ENCODE measurements at regions not wholly inside any gene's neighbourhood (a gene's known extent, or its start where the extent isn't known, plus 50 kb on each side); places are given as distances from the start of the nearest gene placed in this dataset.

DNA sequence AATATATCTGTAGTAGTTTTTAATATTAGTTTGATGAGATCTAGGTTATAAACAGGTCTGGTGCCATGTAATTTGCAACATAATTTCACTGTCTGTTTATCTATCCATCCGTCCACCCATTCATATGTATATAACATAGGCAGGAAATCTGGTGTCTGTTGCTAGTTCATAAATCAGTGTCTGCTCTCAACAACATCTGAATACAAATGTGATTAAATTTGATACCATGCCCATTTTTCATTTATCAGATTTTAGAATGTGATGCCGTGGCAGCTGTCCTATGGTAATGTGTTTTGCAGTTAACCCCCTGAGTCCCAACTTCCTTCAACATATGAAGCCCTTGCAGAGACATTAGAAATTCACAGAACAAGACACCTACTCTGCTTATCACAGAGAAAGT lies 228.4 kb downstream of the CMPK2 start:
- no peaks in the 10 kb centered on the region for H3K9me3 ChIP-seq (ENCODE audit: insufficient read depth in 2 of 2, low read depth in 1 of 2, low read length in 1 of 2)
- WGBS, 2 experiments (ENCODE audit: extremely low coverage in 1 of 2, insufficient coverage in 1 of 2, insufficient read length in 1 of 2, insufficient replicate concordance in 2 of 2, low coverage in 1 of 2, low lambda C conversion rate in 2 of 2, missing lambda C conversion rate in 1 of 2) = 87% methylated on average over 2 of the region's 2 CpGs; no CpG with 5 or more reads in 1 of the 2 experiments
- H2BK15ac ChIP-seq (ENCODE audit: low read length) = no peak overlapping the region
- H2BK5ac ChIP-seq (ENCODE audit: low read depth, low read length) = no peak overlapping the region
- no peaks in the 10 kb centered on the region for H3K36me3 ChIP-seq (ENCODE audit: control insufficient read depth in 2 of 4, insufficient read depth in 4 of 4, low read length in 3 of 4)
- H2AK5ac ChIP-seq (ENCODE audit: low read depth, low read length) = no peak overlapping the region
- no peaks in the 10 kb centered on the region for H3K23me2 ChIP-seq (ENCODE audit: low read depth, low read length)
- no peak overlapping the region for H2AFZ ChIP-seq (ENCODE audit: low read length)
- no peak overlapping the region for H4K91ac ChIP-seq (replicated peaks; ENCODE audit: insufficient read length, low read length)
- no peak overlapping the region for H3K4me3 ChIP-seq (ENCODE audit: extremely low read depth in 1 of 4, insufficient read depth in 2 of 4, low read depth in 3 of 4, low read length in 4 of 4)
- H4K8ac ChIP-seq (ENCODE audit: extremely low read depth, insufficient read depth, low read length) = no peak overlapping the region
- FAIRE-seq = no peak
- ChIA-PET POLR2A (ENCODE audit: partially characterized antibody) (no interaction called here), CTCF (ENCODE audit: partially characterized antibody) (no interaction called here)
- H3K56ac ChIP-seq (replicated peaks; ENCODE audit: insufficient read length, low read depth, low read length) = no peak overlapping the region
- H3K27ac ChIP-seq (ENCODE audit: low read depth, low read length) = no peak overlapping the region
- H3K14ac ChIP-seq (ENCODE audit: insufficient read length) = no peak overlapping the region
- no peaks in the 10 kb centered on the region for H3K79me1 ChIP-seq (ENCODE audit: low read depth, low read length)
- H3K4me1 ChIP-seq (replicated peaks in 1 of 4; ENCODE audit: control insufficient read depth in 3 of 4, insufficient read depth in 4 of 4, low read length in 3 of 4) = peaks cover 3 to 19% (median 8%) of the 10 kb centered on the region in 4 experiments; a peak in 4 of 7 replicates
- no peak for DNase-seq (ENCODE audit: low read depth in 1 of 2, low spot score in 2 of 2)
- no peak overlapping the region for H3K23ac ChIP-seq (ENCODE audit: insufficient read length)
- no peak overlapping the region for H4K5ac ChIP-seq (ENCODE audit: insufficient read length, low read depth, low read length)
- no peak overlapping the region for H3K4ac ChIP-seq (replicated peaks; ENCODE audit: insufficient read length, low read depth, low read length)
- H3K79me2 ChIP-seq (ENCODE audit: control insufficient read depth in 1 of 2, insufficient read depth in 2 of 2, low read length in 2 of 2) = no peaks in the 10 kb centered on the region
- H3K4me2 ChIP-seq (ENCODE audit: insufficient read depth in 1 of 2, low read depth in 2 of 2, low read length in 2 of 2) = no peak overlapping the region
- H2BK20ac ChIP-seq (ENCODE audit: low read length) = no peak overlapping the region
- H3K27me3 ChIP-seq (replicated peaks in 1 of 4; ENCODE audit: control insufficient read depth in 3 of 4, extremely low read depth in 1 of 4, insufficient read depth in 3 of 4, low read length in 3 of 4) = no peaks in the 10 kb centered on the region
- H4K20me1 ChIP-seq (replicated peaks in 1 of 2; ENCODE audit: control insufficient read depth in 1 of 2, insufficient read depth in 2 of 2, low read length in 2 of 2) = no peaks in the 10 kb centered on the region
- H2BK12ac ChIP-seq (ENCODE audit: low read depth, low read length) = no peak overlapping the region
- H3K9ac ChIP-seq (replicated peaks in 1 of 4; ENCODE audit: extremely low read depth in 1 of 4, low read depth in 3 of 4, low read length in 3 of 4) = no peak overlapping the region
- peak overlapping the region; percentile 50 for H2BK120ac ChIP-seq (replicated peaks; ENCODE audit: low read depth, low read length)
- no peak overlapping the region for H3K18ac ChIP-seq (ENCODE audit: extremely low read depth, low read length)
- TF ChIP-seq, protein P1, sequence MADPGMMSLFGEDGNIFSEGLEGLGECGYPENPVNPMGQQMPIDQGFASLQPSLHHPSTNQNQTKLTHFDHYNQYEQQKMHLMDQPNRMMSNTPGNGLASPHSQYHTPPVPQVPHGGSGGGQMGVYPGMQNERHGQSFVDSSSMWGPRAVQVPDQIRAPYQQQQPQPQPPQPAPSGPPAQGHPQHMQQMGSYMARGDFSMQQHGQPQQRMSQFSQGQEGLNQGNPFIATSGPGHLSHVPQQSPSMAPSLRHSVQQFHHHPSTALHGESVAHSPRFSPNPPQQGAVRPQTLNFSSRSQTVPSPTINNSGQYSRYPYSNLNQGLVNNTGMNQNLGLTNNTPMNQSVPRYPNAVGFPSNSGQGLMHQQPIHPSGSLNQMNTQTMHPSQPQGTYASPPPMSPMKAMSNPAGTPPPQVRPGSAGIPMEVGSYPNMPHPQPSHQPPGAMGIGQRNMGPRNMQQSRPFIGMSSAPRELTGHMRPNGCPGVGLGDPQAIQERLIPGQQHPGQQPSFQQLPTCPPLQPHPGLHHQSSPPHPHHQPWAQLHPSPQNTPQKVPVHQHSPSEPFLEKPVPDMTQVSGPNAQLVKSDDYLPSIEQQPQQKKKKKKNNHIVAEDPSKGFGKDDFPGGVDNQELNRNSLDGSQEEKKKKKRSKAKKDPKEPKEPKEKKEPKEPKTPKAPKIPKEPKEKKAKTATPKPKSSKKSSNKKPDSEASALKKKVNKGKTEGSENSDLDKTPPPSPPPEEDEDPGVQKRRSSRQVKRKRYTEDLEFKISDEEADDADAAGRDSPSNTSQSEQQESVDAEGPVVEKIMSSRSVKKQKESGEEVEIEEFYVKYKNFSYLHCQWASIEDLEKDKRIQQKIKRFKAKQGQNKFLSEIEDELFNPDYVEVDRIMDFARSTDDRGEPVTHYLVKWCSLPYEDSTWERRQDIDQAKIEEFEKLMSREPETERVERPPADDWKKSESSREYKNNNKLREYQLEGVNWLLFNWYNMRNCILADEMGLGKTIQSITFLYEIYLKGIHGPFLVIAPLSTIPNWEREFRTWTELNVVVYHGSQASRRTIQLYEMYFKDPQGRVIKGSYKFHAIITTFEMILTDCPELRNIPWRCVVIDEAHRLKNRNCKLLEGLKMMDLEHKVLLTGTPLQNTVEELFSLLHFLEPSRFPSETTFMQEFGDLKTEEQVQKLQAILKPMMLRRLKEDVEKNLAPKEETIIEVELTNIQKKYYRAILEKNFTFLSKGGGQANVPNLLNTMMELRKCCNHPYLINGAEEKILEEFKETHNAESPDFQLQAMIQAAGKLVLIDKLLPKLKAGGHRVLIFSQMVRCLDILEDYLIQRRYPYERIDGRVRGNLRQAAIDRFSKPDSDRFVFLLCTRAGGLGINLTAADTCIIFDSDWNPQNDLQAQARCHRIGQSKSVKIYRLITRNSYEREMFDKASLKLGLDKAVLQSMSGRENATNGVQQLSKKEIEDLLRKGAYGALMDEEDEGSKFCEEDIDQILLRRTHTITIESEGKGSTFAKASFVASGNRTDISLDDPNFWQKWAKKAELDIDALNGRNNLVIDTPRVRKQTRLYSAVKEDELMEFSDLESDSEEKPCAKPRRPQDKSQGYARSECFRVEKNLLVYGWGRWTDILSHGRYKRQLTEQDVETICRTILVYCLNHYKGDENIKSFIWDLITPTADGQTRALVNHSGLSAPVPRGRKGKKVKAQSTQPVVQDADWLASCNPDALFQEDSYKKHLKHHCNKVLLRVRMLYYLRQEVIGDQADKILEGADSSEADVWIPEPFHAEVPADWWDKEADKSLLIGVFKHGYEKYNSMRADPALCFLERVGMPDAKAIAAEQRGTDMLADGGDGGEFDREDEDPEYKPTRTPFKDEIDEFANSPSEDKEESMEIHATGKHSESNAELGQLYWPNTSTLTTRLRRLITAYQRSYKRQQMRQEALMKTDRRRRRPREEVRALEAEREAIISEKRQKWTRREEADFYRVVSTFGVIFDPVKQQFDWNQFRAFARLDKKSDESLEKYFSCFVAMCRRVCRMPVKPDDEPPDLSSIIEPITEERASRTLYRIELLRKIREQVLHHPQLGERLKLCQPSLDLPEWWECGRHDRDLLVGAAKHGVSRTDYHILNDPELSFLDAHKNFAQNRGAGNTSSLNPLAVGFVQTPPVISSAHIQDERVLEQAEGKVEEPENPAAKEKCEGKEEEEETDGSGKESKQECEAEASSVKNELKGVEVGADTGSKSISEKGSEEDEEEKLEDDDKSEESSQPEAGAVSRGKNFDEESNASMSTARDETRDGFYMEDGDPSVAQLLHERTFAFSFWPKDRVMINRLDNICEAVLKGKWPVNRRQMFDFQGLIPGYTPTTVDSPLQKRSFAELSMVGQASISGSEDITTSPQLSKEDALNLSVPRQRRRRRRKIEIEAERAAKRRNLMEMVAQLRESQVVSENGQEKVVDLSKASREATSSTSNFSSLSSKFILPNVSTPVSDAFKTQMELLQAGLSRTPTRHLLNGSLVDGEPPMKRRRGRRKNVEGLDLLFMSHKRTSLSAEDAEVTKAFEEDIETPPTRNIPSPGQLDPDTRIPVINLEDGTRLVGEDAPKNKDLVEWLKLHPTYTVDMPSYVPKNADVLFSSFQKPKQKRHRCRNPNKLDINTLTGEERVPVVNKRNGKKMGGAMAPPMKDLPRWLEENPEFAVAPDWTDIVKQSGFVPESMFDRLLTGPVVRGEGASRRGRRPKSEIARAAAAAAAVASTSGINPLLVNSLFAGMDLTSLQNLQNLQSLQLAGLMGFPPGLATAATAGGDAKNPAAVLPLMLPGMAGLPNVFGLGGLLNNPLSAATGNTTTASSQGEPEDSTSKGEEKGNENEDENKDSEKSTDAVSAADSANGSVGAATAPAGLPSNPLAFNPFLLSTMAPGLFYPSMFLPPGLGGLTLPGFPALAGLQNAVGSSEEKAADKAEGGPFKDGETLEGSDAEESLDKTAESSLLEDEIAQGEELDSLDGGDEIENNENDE (IDR thresholded peaks at IDR 0.05; ENCODE audit: insufficient replicate concordance, low read length) = no peak

Measured in H1 (cell line).